ENCODE measurements at regions not wholly inside any gene's neighbourhood (a gene's known extent, or its start where the extent isn't known, plus 50 kb on each side); places are given as distances from the start of the nearest gene placed in this dataset.

GRCh38 chr2:36074008-36074407 is 281.6 kb upstream of the CRIM1 start:
- H4K20me1 ChIP-seq (ENCODE audit: low read depth), result no peaks in the 10 kb centered on the region
- H3K27ac ChIP-seq, result no peak overlapping the region
- no peaks in the 10 kb centered on the region for H3K36me3 ChIP-seq
- peaks cover 6% of the 10 kb centered on the region for H3K9me3 Mint-ChIP-seq
- H3K27me3 ChIP-seq, result no peaks in the 10 kb centered on the region
- H3K4me2 ChIP-seq, result no peak overlapping the region
- no peak for DNase-seq (ENCODE audit: low spot score)
- no peak overlapping the region for H2AFZ ChIP-seq (replicated peaks)
- no peak overlapping the region for H3K4me3 Mint-ChIP-seq
- H3K9ac ChIP-seq, result no peak overlapping the region
- H3K27ac Mint-ChIP-seq, result no peak overlapping the region
- no peaks in the 10 kb centered on the region for H3F3A ChIP-seq (ENCODE audit: low read depth)
- H3K36me3 Mint-ChIP-seq, result no peaks in the 10 kb centered on the region
- no peak overlapping the region for H3K4me3 ChIP-seq
- no peaks in the 10 kb centered on the region for H3K4me1 Mint-ChIP-seq
- TF ChIP-seq EZH2 (IDR thresholded peaks at IDR 0.05) (no peak), CTCF (IDR thresholded peaks at IDR 0.05) (no peak), EZH2phosphoT487 (IDR thresholded peaks at IDR 0.05) (no peak)
- H3K9me3 ChIP-seq (ENCODE audit: low read depth), result no peaks in the 10 kb centered on the region
- H3K4me1 ChIP-seq, result no peaks in the 10 kb centered on the region
- H3K79me2 ChIP-seq (ENCODE audit: low read depth), result no peaks in the 10 kb centered on the region
- H3K27me3 Mint-ChIP-seq (ENCODE audit: insufficient read depth, low read depth), result no peaks in the 10 kb centered on the region

GRCh38 chr2:36071698-36072097 is 283.9 kb upstream of the CRIM1 start:
- no peaks in the 10 kb centered on the region for H3K9me3 ChIP-seq (ENCODE audit: low read depth)
- no peaks in the 10 kb centered on the region for H3K27me3 ChIP-seq
- H3K9ac ChIP-seq, result no peak overlapping the region
- no peak overlapping the region for H3K4me3 ChIP-seq
- TF ChIP-seq EZH2phosphoT487 (IDR thresholded peaks at IDR 0.05), result no peak
- TF ChIP-seq EZH2 (IDR thresholded peaks at IDR 0.05), result no peak
- TF ChIP-seq CTCF (IDR thresholded peaks at IDR 0.05), result no peak
- no peaks in the 10 kb centered on the region for H3K4me1 ChIP-seq
- no peak overlapping the region for H3K27ac ChIP-seq
- no peaks in the 10 kb centered on the region for H3F3A ChIP-seq (ENCODE audit: low read depth)
- H4K20me1 ChIP-seq (ENCODE audit: low read depth), result no peaks in the 10 kb centered on the region
- H3K27me3 Mint-ChIP-seq (ENCODE audit: insufficient read depth, low read depth), result no peaks in the 10 kb centered on the region
- H3K4me3 Mint-ChIP-seq, result no peak overlapping the region
- no peaks in the 10 kb centered on the region for H3K4me1 Mint-ChIP-seq
- H3K4me2 ChIP-seq, result no peak overlapping the region
- no peak overlapping the region for H2AFZ ChIP-seq (replicated peaks)
- H3K27ac Mint-ChIP-seq, result no peak overlapping the region
- H3K79me2 ChIP-seq (ENCODE audit: low read depth), result no peaks in the 10 kb centered on the region
- H3K9me3 Mint-ChIP-seq, result peaks cover 6% of the 10 kb centered on the region
- DNase-seq (ENCODE audit: low spot score), result no peak
- H3K36me3 Mint-ChIP-seq, result no peaks in the 10 kb centered on the region
- no peaks in the 10 kb centered on the region for H3K36me3 ChIP-seq

GRCh38 chr2:36069074-36069473 is 286.5 kb upstream of the CRIM1 start:
- TF ChIP-seq CTCF (IDR thresholded peaks at IDR 0.05) (no peak), EZH2phosphoT487 (IDR thresholded peaks at IDR 0.05) (no peak), EZH2 (IDR thresholded peaks at IDR 0.05) (no peak)
- Histone ChIP-seq H3K36me3 (no peaks in the 10 kb centered on the region), H3K4me2 (no peak overlapping the region), H3K4me3 (no peak overlapping the region), H3K9me3 (ENCODE audit: low read depth) (no peaks in the 10 kb centered on the region), H3K9ac (no peak overlapping the region), H3K4me1 (no peaks in the 10 kb centered on the region), H4K20me1 (ENCODE audit: low read depth) (no peaks in the 10 kb centered on the region), H3K79me2 (ENCODE audit: low read depth) (no peaks in the 10 kb centered on the region), H3K27me3 (no peaks in the 10 kb centered on the region), H3K27ac (no peak overlapping the region), H3F3A (ENCODE audit: low read depth) (no peaks in the 10 kb centered on the region), H2AFZ (replicated peaks) (no peak overlapping the region)
- no peak overlapping the region for H3K27ac Mint-ChIP-seq
- peaks cover 2% of the 10 kb centered on the region for H3K27me3 Mint-ChIP-seq (ENCODE audit: insufficient read depth, low read depth)
- no peak for DNase-seq (ENCODE audit: low spot score)
- no peaks in the 10 kb centered on the region for H3K36me3 Mint-ChIP-seq
- H3K9me3 Mint-ChIP-seq, result peaks cover 8% of the 10 kb centered on the region
- H3K4me3 Mint-ChIP-seq, result no peak overlapping the region
- no peaks in the 10 kb centered on the region for H3K4me1 Mint-ChIP-seq

GRCh38 chr2:36068086-36068485 is 287.5 kb upstream of the CRIM1 start:
- H3K27me3 Mint-ChIP-seq (ENCODE audit: insufficient read depth, low read depth), result peaks cover 2% of the 10 kb centered on the region

More at GRCh38 chr2:36068086-36068485, 287.5 kb upstream of the CRIM1 start:
- Mint-ChIP-seq H3K4me3 (no peak overlapping the region), H3K4me1 (no peaks in the 10 kb centered on the region), H3K36me3 (no peaks in the 10 kb centered on the region), H3K9me3 (peaks cover 15% of the 10 kb centered on the region), H3K27ac (no peak overlapping the region)
- TF ChIP-seq CTCF (IDR thresholded peaks at IDR 0.05) (no peak), EZH2 (IDR thresholded peaks at IDR 0.05) (no peak), EZH2phosphoT487 (IDR thresholded peaks at IDR 0.05) (no peak)
- Histone ChIP-seq H3K4me1 (no peaks in the 10 kb centered on the region), H3K27me3 (no peaks in the 10 kb centered on the region), H4K20me1 (ENCODE audit: low read depth) (no peaks in the 10 kb centered on the region), H2AFZ (replicated peaks) (no peak overlapping the region), H3K27ac (no peak overlapping the region), H3K79me2 (ENCODE audit: low read depth) (no peaks in the 10 kb centered on the region), H3K9me3 (ENCODE audit: low read depth) (no peaks in the 10 kb centered on the region), H3K36me3 (no peaks in the 10 kb centered on the region), H3F3A (ENCODE audit: low read depth) (no peaks in the 10 kb centered on the region), H3K9ac (no peak overlapping the region), H3K4me3 (no peak overlapping the region), H3K4me2 (no peak overlapping the region)
- no peak for DNase-seq (ENCODE audit: low spot score)

Measured in neural progenitor cell (in vitro differentiated cells).